Astrocyte (in vitro differentiated cells and primary cell): ENCODE measurements at regions not wholly inside any gene's neighbourhood (a gene's known extent, or its start where the extent isn't known, plus 50 kb on each side); places are given as distances from the start of the nearest gene placed in this dataset.

ENCODE experiments used
- EZH2 ChIP-seq: IDR thresholded peaks from 2 replicates; pipeline ENCODE4 v1.6.1; 2012; ENCODE audit warnings: mild to moderate bottlenecking, low read length, inconsistent platforms; ENCODE audit not compliant: insufficient read depth
- TF ChIP-seq, protein P1 (sequence below): IDR thresholded peaks from 2 replicates; pipeline ENCODE4 v1.5.1; 2011; ENCODE audit warnings: low read depth, mild to moderate bottlenecking, inconsistent platforms, low read length, moderate library complexity; ENCODE audit not compliant: insufficient read depth

GRCh38 chr1:38133756-38134155, 87.2 kb upstream of the POU3F1 start:
- TF ChIP-seq, protein P1, sequence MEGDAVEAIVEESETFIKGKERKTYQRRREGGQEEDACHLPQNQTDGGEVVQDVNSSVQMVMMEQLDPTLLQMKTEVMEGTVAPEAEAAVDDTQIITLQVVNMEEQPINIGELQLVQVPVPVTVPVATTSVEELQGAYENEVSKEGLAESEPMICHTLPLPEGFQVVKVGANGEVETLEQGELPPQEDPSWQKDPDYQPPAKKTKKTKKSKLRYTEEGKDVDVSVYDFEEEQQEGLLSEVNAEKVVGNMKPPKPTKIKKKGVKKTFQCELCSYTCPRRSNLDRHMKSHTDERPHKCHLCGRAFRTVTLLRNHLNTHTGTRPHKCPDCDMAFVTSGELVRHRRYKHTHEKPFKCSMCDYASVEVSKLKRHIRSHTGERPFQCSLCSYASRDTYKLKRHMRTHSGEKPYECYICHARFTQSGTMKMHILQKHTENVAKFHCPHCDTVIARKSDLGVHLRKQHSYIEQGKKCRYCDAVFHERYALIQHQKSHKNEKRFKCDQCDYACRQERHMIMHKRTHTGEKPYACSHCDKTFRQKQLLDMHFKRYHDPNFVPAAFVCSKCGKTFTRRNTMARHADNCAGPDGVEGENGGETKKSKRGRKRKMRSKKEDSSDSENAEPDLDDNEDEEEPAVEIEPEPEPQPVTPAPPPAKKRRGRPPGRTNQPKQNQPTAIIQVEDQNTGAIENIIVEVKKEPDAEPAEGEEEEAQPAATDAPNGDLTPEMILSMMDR = no peak
- no peak for TF ChIP-seq EZH2
